ENCODE measurements at regions not wholly inside any gene's neighbourhood (a gene's known extent, or its start where the extent isn't known, plus 50 kb on each side); places are given as distances from the start of the nearest gene placed in this dataset.

GRCh38 chr2:150041722-150042425 lies 445.6 kb downstream of the RND3 start:
- peak; percentile 7 for DNase-seq

GRCh38 chr2:150036622-150037021 lies 449.0 kb upstream of the MMADHC start:
- DNase-seq, result peak; percentile 6

- DNase-seq, result no peak
Observed at GRCh38 chr2:150034665-150035064, 447.1 kb upstream of the MMADHC start.

GRCh38 chr2:150030436-150031190 lies 443.0 kb upstream of the MMADHC start:
- no peak for DNase-seq

GRCh38 chr2:150028322-150028721 lies 440.7 kb upstream of the MMADHC start:
- no peak for DNase-seq

- no peak for DNase-seq
Observed at GRCh38 chr2:150027164-150027563, 439.6 kb upstream of the MMADHC start.

GRCh38 chr2:150023663-150024062 lies 436.1 kb upstream of the MMADHC start:
- no peak for DNase-seq

- no peak for DNase-seq
Observed at GRCh38 chr2:150023044-150023443, 435.5 kb upstream of the MMADHC start.

GRCh38 chr2:150020937-150021673 lies 433.5 kb upstream of the MMADHC start:
- no peak for DNase-seq

GRCh38 chr2:150020221-150020620 lies 432.6 kb upstream of the MMADHC start:
- DNase-seq, result no peak

- DNase-seq, result no peak
Observed at GRCh38 chr2:150019063-150019462, 431.5 kb upstream of the MMADHC start.

- DNase-seq, result no peak
Observed at GRCh38 chr2:150012986-150013385, 425.4 kb upstream of the MMADHC start.

- no peak for DNase-seq
Observed at GRCh38 chr2:150011161-150011730, 423.7 kb upstream of the MMADHC start.

GRCh38 chr2:150008901-150009300 lies 421.3 kb upstream of the MMADHC start:
- DNase-seq, result no peak

- DNase-seq, result no peak
Observed at GRCh38 chr2:150007815-150008430, 420.3 kb upstream of the MMADHC start.

GRCh38 chr2:150006591-150006990 lies 419.0 kb upstream of the MMADHC start:
- DNase-seq, result no peak

GRCh38 chr2:150003544-150003943 lies 416.0 kb upstream of the MMADHC start:
- no peak for DNase-seq

- DNase-seq, result no peak
Observed at GRCh38 chr2:150001788-150002187, 414.2 kb upstream of the MMADHC start.

- no peak for DNase-seq
Observed at GRCh38 chr2:149996901-149997300, 409.3 kb upstream of the MMADHC start.

- peak; percentile 84 for DNase-seq
Observed at GRCh38 chr2:149994057-149994728, 406.6 kb upstream of the MMADHC start.

- no peak for DNase-seq
Observed at GRCh38 chr2:149993316-149993715, 405.7 kb upstream of the MMADHC start.

GRCh38 chr2:149991576-149991975 lies 404.0 kb upstream of the MMADHC start:
- DNase-seq, result peak; percentile 66
